Stimulated activated CD4-positive, alpha-beta T cell treated with anti-CD3 and anti-CD28 coated beads, Interleukin-15, amount 100 ng/mL, for 48 hours (primary cell): ENCODE measurements at regions not wholly inside any gene's neighbourhood (a gene's known extent, or its start where the extent isn't known, plus 50 kb on each side); places are given as distances from the start of the nearest gene placed in this dataset.
"Not testable (repeated sequence)": the region's sequence is repeated elsewhere in the genome, so short reads cannot be mapped to it uniquely, and the experiment has no call there.

Experiments
- DNase-seq, 2 donors: peaks; one replicate each; pipeline ENCODE4 v3.0.0-alpha.2; 2020; ENCODE audit warnings: low read depth in 2 of 2

DNA sequence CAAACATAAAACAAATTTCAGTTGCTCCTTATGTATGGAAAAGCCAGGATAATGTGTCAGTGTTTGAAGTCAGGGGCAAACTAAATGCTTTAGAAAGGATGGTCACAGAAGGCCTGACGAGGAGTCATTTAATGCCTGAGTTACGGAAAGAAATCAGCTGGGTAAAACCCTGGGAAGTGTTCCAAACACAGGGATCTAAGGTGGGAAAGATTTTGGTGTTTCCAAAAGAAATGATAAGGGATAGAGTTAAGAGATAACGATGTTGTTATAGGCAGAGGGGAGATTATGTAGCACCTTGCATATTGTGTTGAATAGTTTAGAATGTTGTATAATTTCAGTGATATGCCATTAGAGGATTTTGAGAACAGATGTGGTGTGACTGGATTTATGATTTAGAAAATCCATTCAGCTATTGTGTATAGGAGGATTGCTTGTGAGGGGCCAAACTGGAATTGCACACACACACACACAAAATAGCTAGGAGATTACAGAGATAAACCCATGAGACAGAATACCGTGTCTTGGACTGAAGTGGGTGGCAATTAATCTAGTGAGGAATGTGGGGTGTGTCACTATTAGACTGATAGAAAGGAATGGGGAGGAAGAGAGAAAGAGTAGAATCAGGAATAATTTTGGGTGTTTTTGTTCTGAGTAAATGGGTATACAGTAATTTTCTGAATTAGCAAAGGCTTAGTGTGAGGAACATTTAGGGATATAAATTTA lies 274.2 kb upstream of the DAB2 start:
- DNase-seq: no peak

DNA sequence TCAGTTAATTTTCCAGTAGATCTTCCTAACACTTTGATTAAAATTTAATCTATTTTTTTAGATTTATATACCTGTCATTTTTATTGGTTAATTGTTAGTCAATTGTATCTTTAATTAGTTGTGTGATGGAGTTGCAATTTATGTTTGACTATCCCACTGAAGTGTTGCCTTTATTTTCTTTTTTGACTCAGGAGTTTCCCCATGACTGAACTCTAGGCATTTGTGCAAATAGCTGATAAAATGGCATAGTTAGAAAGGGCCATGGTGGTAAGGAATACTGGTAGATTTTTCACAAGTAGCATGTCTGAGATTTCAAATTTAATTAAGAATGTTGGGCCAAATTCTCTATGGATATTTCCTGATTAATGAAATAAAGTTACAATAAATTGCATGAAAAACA lies 273.1 kb upstream of the DAB2 start:
- DNase-seq: no peak

DNA sequence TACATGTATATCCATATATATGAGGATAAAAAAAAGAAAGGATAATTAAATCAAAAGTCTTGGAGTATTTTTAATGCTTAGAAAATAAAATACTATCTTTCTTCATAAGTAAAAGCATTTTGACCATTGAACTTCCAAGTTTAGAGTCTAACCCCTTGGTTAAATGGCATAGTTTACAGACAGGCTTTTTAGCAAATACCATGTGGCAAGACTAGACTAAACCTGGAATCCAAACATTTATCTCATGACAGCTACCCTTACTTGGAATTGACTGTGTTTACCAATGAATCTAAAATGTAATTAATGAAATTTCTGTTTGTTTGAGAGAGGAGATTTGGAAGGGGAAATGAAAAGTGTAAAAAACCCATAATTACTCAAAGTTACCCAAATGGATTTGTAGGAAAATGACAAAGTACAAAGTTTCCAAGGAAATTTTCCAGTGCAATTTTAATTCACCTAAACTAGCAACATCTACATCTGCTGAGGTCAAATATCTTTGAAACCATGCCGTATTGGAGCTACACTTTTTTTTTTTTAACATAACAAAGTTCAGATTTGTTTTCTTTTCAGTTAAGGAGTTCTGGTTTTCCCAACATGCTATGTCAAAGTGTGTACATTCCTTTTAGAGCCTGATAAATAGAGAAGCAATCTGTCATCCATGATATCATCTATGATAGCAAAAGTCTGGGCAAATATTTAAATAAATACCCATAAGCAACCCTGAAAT lies 272.1 kb upstream of the DAB2 start:
- DNase-seq: no peak

DNA sequence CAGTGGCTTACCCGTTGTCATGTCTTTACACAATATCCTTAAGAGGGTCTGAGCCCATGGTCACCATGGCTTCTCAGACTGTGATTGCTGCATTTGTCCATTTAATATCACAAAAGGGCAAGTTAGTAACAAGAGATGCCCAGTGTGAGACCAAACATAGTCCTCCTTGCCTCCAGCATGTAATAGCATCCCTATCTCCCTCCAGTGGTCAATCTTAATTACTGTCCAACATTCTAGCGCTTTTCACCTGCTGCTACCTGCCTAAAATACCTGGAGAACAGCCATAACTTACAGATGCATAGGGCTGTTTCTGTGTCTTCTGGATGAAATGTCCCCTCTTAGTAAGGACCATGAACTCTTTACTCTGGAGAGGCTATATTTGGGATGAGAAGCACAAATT lies 267.2 kb upstream of the DAB2 start:
- no peak for DNase-seq

DNA sequence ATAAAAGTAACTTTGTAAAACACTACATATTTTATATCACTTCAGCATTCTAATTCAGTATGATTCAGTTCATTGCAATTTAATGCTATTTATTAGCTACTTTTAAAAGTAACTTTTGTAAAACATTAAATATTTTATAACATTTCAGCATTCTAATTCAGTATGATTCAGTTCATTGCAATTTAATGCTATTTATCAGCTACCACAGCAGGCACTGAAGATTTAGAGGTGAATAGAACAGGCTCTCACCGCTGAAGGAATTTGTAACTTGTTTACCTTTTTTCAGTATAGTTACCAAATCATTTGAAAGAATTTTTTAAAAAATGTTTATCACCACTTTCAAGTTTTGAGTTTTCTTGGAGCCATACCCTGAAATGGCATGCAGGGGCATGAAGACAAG lies 266.4 kb upstream of the DAB2 start:
- DNase-seq: no peak

DNA sequence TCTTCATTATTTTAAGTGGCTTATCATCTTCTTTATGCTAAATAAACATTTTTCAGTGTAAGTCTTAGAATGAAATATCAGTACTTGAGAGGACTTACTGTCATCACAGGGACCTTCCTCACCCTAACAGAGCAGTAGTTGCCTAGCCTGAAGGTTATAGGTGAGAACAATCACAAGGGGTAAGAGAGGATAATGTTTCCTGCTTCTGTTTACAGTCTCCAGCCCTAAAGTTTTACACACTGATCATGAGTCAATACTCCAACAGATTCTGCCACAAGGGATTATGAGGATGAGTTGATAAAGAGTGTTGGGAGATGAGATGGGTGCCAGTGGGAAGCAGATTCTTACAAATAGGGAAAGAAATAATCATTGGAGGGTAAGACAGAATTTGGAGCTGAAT lies 265.1 kb upstream of the DAB2 start:
- no peak for DNase-seq

DNA sequence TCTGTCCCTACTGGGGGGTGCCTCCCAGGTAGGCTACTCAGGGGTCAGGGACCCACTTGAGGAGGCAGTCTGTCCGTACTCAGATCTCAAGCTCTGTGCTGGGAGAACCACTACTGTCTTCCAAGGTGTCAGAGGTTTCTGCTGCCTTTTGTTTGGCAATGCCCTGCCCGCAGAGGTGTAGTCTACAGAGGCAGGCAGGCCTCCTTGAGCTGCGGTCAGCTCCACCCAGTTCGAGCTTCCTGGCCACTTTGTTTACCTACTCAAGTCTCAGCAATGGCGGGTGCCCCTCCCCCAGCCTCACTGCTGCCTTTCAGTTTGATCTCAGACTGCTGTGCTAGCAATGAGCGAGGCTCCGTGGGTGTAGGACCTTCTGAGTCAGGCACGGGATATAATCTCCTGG lies 263.1 kb upstream of the DAB2 start:
- DNase-seq: not testable (repeated sequence)

DNA sequence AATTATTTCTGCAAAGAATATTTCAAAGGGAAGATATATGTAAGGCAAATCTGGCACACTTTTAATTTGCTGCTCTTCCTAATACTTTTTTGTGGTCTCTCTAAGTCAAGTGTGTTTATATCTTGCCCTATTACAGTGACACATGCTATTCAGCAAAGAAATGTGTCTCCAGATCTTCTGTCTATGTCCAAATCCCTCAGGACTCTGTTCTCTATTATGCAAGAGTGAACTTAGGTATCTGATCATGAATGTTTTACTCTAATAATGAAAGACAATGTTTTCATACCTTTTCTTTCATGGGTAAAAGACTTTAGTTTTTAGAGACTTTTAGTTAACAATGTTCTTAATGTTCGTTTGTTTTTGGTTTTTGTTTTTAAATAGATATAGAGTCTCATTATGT lies 255.4 kb upstream of the DAB2 start:
- no peak for DNase-seq

DNA sequence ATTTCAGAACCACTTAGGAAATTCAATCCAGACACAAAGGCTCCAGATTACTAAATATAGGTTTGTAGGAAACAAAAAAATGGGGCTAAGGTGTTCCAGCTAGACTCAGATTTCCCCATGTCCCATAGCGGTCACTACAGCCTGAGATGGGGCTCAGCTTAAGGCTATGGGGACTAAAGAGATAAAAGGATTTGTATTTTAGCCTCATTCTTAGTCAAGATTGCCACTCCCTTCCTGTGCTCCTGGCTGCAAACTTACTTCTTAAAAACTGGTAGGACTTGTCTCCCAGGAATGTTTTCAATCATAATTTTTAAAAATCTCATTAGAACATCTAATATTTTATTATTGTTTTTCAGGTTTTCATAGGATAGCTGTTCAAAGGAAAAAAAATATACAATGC lies 253.8 kb upstream of the DAB2 start:
- DNase-seq: no peak

DNA sequence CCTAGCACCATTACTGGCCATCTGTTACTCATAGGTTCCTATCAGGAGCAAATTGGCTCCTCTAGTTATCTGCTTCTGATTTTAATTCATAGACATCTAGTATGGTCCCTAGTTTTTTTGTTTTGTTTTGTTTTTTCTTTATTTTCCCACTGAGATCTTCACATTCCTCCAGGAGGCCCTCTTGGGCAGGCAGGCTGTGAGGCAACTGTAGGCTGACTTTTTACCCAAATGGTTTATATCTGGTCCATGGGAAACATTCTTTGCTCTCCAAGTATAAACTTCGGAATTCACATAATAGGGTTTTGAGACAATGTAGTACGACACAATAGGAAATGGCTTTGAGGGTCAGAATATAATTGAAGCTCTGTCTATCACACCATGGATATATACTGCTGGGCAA lies 250.9 kb upstream of the DAB2 start:
- no peak for DNase-seq

DNA sequence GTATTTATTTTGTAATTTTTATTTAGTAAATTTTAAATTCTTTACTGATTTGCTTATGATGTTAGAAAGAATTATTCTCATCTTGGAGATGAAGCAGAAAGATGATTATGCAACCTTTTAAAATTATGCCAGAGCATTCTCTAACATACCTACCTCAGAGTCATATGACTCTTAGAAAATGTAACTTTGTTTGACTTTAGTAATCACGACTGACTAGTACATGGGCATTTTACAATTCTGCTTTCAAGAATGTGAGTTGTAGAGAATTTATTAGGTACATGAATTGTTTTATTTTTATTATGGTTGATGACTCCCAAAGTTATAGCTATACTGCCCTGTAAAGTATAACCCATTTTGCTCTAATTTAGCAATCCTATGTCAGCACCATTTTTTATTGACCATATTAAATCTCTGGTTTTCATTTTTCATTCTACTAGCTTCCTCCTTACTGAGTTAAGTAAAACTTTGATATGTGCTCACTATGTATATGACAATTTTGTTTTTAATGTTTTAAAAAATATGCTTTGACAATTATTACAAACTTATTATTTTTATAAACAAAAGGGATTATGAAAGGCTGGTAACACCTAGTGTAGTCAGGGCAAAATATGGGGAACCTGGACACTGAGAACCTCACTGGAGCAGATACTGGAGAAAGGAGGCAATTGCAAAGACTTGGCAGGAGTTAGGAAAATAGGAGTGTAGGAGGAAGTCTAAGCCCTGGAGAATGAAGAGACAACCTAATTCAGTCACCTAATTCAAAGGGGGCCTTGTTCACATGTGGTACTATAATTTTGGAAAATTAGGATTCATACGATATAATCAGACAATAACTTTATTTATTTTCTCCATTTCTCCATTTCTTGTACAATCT lies 249.7 kb upstream of the DAB2 start:
- no peak for DNase-seq

DNA sequence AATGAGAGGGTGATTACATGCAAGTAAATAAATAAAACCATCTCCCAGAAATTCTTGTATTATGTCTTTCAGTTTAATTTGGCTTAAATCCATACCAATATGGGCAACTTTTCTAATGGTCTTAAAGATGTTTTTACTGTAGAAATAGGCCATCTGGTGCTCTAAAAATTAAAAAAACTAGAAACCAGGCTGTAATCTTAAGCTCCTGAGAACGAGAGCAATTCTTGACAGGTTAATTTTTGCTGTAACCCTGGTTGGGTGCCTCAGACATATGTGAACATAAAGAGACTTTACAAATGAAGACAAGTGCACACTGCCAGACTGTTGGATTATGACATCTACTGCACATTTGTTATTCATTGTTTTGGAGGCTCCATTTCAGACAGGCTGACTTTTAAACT lies 246.8 kb upstream of the DAB2 start:
- no peak for DNase-seq

DNA sequence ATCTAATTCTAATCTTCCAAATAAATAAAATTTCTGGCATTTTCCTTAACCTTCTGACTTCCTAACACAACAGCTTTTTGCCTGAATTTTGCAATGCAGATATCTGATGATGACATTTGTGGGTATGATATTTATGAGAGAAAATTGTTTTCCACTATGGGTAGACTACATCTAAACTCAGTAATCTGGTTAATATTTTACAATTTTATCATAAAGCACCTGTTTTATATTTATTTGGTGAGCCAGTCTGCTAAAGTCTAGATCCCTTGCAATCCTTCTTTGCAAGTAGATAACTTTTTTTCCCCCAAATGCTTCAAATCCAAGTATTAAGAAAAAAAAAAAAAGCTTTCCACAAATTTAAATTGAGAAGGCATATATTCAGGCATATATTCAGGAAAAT lies 246.2 kb upstream of the DAB2 start:
- DNase-seq: no peak

DNA sequence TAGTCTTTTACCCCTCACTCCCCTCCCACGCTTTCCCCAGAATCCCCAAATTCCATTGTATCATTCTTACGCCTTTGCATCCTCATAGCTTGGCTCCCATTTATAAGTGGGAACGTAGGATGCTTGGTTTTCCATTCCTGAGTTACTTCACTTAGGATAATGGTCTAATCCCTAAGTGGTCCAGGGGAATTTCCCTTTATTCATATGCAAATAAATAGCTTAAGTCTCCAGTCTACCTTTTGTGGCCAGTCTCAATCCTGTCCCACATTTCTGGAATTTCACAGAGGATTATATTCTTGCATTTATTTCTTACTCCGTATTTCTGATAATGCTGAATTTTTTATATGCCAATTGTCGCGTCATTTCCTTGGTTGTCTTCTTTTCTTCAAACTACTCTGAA lies 245.6 kb upstream of the DAB2 start:
- DNase-seq: no peak

DNA sequence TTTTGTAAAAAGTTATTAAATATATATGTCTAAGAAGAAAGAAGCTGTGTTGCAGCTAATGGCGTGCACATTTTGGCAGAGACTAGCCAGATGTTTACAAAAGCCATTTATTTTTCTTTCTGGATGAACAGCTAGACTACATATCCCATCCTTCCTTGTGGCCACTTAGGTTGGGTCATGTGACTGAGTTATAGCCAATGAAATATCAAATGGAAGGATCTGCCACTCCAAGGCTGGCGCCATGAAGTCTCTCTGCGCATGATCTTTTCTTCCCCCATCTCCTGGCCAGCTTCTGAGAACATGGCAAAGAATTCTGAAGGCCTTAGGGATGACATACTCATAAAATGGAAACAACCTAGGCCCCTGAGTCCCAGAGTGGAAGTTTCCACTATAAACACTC lies 244.2 kb upstream of the DAB2 start:
- no peak for DNase-seq

DNA sequence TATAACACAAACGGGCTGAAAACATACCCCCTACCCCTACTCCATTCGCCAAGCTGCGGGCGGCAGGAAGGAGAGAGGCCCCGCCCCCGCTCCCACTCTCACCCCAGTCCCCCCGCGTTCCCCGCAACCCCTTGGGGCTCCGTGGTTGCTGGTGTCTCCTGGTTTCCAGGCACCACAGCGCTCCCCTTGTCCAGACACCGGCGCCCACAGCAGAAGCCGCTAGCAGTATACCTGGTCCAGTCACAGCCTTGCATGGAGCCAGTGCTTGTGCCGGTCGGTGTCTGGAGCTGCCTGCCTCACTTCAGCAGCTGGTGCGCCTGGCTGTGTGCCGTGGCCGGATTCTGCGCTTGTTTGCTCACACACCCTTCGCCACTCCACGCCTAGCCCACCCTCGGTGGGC lies 240.5 kb upstream of the DAB2 start:
- no peak for DNase-seq

DNA sequence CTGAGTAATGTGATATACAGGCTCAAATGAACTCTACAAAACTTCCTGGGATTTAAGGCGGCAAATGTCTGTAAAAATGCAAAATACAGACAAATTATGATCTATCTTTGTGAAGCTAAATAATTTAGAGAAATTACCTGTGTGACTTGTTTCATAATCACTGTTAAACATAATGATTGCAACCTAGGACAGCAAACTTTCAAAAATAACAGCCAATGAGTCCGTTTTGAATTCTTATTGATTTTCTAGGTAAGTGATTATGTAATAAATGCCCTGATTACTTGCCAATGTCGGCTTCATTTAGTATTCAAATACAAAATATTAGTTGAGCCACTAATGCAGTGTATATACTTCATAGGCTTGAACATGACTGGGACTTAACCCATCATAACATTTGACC lies 238.2 kb upstream of the DAB2 start:
- no peak for DNase-seq

DNA sequence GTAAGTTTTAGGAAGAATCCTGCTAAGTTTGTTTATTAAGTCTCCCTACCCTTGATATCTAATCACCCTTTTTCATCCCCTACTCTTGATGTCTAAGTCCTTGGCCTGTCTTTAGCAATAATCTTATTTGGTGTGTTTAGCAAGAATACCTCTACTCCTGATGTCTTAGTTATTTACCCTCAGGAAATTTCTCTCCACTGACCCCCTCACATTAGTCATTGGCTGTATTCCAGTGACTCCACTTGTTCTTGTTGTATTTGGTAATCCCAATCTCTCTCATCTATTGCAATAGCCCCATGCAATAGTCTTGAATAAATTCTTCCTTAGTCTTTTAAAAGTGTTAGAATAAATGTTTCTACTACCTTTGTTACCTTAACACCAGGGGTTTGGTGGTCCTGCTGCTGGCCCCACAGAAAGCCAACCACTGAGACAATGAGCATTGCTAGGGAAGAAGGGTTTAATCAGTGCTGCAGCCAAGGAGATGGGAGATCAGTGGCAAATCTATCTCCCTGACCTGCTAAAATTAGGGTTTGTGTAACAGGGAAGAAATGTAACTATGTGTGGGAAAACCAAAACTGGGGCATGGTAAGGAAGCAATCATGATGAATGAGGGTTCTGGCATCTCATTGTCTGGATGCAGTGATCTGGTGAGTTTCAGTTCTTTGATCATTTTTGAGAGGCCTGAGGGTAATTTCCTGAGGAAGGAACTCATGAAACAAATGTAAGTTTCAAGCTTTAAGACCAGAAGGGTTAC lies 236.4 kb upstream of the DAB2 start:
- no peak for DNase-seq

DNA sequence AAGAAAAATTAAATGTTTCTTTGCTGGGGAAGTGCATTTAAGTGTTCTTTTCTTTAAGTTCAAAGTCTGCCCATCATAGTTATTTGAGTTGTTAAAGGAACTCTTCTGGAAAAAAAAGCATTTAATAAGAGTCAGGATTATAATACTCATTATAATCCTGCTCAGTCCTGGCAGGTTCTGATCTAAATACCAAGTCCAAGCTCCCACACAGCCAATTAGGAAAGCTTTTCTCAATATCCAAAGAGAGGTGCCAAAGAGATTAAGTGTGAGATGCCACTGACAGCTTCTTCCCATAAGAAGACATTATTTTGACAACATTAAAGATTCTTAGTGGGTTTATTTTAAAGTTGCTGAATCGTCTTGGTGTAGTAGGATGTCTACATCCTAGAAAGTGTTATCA lies 235.2 kb upstream of the DAB2 start:
- no peak for DNase-seq

DNA sequence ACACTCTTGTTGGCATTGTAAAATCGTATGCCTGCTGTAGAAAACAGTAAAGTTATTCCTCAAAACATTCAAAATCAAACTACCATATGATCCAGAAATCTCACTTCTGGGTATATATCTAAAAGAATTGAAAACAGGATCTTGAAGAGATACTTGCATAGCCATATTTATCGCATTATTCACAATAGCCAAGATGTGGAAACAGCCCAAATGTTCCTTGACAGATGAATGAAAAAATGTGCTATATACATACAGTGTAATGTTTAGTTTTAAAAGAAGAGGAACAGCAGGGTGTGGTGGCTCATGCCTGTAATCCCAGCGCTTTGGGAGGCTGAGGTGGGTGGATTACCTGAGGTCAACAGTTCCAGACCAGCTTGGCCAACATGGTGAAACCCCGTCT lies 234.1 kb upstream of the DAB2 start:
- no peak for DNase-seq

DNA sequence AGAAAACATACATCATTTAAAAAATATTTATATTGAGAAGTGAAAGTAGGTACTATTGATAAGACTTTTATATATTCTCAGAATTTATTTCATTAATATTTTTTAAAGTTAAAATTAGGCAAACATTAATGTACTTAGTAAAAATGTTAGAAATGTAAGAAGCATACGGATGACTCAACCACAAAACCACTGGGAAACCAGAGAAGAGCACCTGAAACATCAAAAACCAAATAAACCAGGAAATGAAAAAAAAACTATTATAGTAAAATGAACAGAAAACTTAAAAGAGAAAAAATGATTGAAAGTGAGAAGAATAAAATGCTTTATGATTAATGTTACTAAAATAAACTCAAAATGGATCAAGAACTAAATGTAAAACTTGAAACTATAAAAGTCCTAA lies 233.2 kb upstream of the DAB2 start:
- no peak for DNase-seq

DNA sequence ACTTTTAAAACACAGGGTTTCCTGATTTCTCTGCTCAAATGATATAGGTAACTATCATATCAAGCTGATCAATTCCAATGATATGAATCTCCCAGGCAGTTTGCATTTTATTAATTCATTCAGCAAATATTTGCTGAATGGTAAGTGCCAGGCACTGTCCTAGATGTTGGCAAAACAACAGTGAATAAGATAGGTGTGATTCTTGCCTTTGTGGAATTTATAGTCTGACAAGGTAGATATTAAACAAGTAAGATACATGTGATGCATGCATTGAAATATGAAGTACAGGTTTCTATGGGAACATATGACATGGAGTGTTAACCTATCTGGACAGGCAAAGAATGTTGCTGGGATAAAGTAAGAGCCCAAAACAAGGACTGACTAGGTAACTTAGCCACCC lies 231.8 kb upstream of the DAB2 start:
- DNase-seq: no peak
